Fibroblast of lung (primary cell): ENCODE measurements at regions not wholly inside any gene's neighbourhood (a gene's known extent, or its start where the extent isn't known, plus 50 kb on each side); places are given as distances from the start of the nearest gene placed in this dataset.

Experiments used
- CTCF ChIP-seq, 2 donors: IDR thresholded peaks in 1 of 2; conservative IDR thresholded peaks in 1 of 2; 1 replicate in 1 of 2; 2 replicates in 1 of 2; pipeline ENCODE4 v1.5.1; 2011 to 2012; ENCODE audit warnings: low read length in 2 of 2, control low read depth in 1 of 2, inconsistent platforms in 1 of 2, low read depth in 1 of 2, mild to moderate bottlenecking in 1 of 2
- EZH2 ChIP-seq: IDR thresholded peaks from 2 replicates; pipeline ENCODE4 v1.5.1; 2012; ENCODE audit warnings: low read length, control low read depth, mild to moderate bottlenecking; ENCODE audit errors: missing control alignments

- no peak for TF ChIP-seq CTCF (conservative IDR thresholded peaks at IDR 0.05 in 1 of 2, IDR thresholded peaks at IDR 0.05 in 1 of 2; ENCODE audit: low read depth in 1 of 2, low read length in 2 of 2)
- no peak for TF ChIP-seq EZH2
These were observed 127.3 kb upstream of the PIK3R1 start for GRCh38 chr5:68088302-68088701.
